T-helper 9 cell (primary cell): ENCODE measurements at regions not wholly inside any gene's neighbourhood (a gene's known extent, or its start where the extent isn't known, plus 50 kb on each side); places are given as distances from the start of the nearest gene placed in this dataset.
"Not testable (repeated sequence)": the region's sequence is repeated elsewhere in the genome, so short reads cannot be mapped to it uniquely, and the experiment has no call there.

Experiments used
- DNase-seq: peaks from one replicate; pipeline ENCODE4 v3.0.0-alpha.2; 2020

- no peak for DNase-seq
These were observed 53.8 kb downstream of the COX7C start for GRCh38 chr5:86671536-86671935.

DNA sequence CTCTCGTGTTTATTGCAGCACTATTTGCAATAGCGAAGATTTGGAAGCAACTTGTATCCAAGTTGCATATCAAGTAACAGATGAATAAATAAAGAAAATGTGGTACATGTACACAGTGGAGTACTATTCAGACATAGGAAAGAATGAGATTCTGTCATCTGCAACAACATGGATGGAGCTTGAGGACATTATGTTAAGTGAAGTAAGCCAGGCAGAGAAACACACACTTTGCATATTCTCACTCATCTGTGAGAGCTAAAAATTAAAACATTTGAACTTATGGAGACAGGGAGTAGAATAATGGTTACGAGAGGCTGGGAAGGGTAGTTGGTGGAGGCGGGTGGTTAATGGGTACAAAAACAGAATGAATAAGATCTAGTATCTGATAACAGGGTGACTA is 56.3 kb downstream of the COX7C start:
- DNase-seq, result no peak

DNA sequence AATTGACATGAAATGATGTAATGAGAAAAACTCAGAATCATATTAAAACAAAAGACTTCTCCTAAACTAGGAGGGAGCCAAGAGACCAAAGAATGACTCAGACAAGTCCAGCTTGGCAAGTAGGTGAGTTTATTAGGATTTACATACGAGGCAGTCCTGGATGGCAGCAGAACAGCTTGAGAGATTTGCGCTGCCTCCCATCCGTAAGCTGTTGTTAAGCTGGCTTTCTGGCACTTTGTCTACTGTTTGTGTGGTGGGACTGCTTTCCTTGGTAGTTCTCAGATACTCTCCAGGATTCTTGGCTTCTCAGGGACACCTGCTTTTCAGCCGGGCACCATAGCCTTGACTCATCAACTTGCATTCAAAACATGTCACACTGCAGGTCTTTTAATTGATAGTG is 57.6 kb downstream of the COX7C start:
- no peak for DNase-seq

- no peak for DNase-seq
These were observed 61.8 kb downstream of the COX7C start for GRCh38 chr5:86679529-86679928.

DNA sequence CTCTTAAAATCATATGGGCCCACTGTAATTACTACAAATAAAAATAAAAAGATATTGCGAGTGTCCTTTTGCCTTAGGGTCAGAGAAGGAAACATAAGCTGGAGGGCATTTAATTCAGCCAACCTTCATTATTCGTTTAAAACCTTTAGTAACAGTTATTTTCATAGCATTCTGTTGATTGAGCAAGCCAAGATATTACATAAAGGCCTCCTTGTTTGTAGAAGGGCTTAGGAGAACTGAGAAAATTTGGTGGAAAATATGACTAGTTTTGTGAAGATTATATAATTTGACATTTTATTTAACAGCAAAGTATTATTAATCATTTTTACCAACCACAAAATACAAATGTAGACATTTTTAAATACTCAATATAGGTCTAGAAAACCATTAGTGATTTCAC is 62.2 kb downstream of the COX7C start:
- DNase-seq, result no peak

- DNase-seq, result no peak
These were observed 66.5 kb downstream of the COX7C start for GRCh38 chr5:86684222-86684621.

DNA sequence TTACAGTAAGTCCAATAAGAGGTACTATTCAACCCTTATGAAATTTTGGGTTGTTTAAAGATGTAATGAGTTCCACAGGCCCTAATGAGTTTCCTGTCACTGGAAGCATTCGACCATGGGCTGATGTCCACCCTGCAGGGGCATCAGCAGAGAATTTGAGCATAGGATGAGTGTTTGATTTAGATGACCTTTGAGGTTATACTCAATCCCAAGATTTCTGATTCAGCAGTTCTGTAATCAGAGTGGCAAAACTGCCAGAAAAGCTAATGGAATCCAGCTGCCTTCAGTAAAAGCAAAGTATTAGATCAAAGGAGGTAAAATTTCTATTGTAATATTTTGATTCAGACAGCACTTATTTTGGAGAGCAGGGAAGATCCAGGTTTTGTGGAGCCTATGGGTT is 68.3 kb downstream of the COX7C start:
- DNase-seq, result no peak

- no peak for DNase-seq
These were observed 70.7 kb downstream of the COX7C start for GRCh38 chr5:86688406-86688805.

- no peak for DNase-seq
These were observed 71.5 kb downstream of the COX7C start for GRCh38 chr5:86689103-86689729.

- DNase-seq, result no peak
These were observed 91.6 kb downstream of the COX7C start for GRCh38 chr5:86709157-86709881.

DNA sequence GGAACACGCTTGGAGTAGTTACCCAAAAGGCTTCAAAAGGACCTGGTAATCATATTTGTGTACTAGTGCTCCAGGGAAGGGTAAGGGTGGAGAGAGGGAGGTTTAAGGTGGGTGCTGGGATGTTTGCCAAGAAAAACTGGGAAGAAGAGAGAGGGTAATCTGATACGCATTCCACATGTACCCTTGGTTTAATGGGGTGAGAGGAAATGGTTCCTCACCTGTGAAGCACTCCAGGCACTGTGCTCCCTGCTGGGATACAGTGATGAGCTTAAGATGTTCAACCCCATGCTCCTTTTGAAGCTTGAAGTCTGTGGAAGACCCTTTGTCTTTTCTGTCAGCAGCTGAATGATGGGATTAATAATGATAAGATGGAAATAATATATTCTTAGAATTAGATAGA is 98.4 kb downstream of the COX7C start:
- DNase-seq, result no peak

DNA sequence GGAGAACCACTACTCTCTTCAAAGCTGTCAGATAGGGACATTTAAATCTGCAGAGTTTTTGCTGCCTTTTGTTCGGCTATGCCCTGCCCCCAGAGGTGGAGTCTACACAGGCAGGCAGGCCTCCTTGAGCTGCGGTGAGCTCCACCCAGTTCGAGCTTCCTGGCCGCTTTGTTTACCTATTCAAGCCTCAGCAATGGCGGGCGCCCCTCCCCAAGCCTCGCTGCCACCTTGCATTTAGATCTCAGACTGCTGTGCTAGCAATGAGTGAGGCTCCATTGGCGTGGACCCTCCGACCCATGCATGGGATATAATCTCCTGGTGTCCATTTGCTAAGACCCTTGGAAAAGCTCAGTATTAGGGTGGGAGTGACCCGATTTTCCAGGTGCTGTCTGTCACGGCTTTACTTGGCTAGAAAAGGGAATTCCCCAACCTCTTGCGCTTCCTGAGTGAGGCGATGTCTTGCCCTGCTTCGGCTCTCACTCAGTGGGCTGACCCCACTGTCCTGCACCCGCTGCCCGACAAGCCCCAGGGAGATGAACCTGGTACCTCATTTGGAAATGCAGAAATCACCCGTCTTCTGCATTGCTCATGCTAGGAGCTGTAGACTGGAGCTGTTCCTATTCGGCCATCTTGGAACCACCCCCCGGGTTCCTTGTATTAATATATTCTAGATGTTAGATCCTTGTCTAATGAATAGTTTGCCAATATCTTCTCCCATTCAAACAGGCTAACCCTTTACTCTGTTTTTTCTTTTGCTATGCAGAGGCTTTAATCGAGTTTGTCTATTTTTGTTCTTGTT is 113.8 kb downstream of the COX7C start:
- DNase-seq, result not testable (repeated sequence)

DNA sequence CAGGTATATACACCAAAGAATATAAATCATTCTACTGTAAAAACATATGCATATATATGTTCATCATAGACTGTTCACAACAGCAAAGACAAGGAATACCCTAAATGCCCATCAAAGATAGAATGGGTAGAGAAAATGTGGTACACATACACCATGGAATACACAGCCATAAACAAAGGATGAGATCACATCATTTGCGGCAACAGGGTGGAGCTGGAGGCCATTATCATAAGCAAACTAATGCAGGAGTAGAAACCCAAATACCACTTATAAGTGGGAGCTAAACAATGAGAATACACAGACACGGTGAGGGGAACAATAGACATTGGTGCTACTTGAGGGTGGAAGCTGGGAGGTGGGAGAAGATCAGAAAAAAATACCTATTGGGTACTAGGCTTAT is 117.6 kb downstream of the COX7C start:
- DNase-seq, result no peak

DNA sequence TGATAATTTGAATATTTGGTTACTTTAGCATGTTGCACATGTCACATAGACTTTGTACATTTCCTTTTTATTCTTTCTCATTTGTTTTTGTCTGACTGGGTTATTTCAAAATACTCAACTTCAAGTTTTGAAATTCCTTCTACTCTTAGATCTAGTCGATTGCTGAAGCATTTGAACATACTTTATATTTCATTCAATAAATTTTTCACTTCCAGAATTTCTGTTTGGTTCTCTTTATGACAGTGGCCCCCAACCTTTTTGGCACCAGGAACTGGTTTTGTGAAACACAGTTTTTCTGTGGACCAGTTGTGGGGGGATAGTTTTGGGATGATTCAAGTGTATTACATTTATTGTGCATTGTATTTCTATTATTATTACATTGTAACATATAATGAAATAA is 119.8 kb downstream of the COX7C start:
- no peak for DNase-seq

DNA sequence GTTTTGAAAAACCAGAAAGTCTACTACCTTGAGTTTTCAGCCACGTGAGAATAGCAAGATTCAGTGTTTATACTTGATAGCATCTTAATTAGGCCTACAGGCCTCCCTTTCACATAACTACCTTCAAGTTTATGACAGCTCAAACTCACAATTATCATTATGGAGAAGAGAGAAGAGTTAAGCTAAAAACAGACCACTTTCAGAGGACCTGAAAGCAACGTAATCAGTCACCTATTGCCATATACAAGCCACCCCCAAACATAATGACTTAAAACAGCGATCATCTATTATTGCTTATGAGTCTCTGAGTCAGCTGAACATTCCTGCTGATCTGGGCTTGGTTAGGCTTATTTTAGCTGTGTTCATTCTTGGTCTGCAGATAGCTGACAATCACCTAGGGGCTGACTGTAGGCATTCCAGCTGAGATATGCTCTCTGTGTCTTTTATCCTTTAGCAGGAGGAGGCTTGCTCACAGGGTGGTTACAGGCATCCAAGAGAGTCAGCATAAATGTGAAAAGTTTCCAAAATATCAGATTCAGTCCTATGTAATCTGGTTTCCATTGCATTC is 130.9 kb downstream of the COX7C start:
- DNase-seq, result no peak

GRCh38 chr5:86749841-86750240 is 132.1 kb downstream of the COX7C start:
- no peak for DNase-seq

DNA sequence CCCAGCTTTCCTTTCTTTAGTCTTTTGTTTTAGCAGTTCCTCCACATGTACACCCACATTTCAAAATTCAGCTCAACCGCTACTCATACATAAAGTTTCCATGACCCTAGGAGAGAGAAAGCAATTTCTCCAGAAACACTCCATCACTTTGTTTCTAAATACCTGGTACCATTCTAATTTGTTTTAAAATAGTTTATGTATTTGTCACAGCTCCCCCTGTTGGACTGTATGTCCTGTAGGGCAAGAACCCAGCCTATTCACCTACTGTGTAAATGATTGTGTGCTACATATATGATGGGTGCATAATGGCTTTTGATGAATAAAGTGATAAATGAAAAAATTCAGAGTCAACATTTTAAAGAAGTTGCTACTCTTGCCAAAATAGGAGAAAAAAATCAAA is 139.1 kb downstream of the COX7C start:
- no peak for DNase-seq

GRCh38 chr5:86757824-86758223 is 140.1 kb downstream of the COX7C start:
- DNase-seq, result no peak

DNA sequence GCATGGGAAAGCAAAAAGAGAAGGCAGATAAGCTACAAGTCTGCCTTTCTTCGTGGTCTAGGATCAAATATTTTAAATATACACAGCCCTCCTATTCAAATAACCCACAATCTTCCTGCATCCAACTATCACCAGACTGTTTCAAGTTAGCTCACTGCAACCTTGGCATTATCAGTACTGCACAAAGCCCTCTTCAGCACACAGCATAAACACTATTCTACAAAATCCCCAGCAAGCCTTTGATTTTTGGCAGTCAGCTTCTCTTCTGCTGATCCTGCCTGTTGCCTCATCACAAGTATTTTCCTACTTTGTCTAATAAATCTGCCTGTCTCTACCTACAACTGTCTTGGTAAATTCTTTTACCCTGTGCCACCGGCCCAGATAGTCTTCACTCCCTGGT is 142.9 kb downstream of the COX7C start:
- DNase-seq, result no peak

DNA sequence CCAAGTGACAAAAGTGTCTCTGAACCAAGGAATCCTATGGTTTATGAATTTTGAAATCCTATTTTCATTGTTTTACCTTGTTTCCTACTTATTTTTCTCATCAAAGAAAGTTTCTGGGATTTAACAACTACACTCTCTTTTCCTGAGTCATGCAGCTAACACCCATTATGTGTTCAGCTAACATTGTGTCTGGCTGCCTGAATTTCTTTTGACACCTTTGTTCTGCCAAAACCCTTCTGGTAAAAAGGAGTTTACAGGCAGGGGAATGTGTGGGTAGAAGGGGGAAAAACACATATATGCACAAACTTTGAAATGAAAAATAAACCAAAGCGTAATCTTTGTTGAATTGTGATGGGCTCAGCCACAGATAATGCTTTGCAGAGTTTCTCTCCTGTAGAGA is 146.2 kb downstream of the COX7C start:
- DNase-seq, result no peak

GRCh38 chr5:86765778-86766502 is 148.2 kb downstream of the COX7C start:
- DNase-seq, result no peak

GRCh38 chr5:86768699-86769202 is 151.0 kb downstream of the COX7C start:
- DNase-seq, result no peak

GRCh38 chr5:86780018-86780417 is 162.3 kb downstream of the COX7C start:
- DNase-seq, result no peak
